ENCODE measurements at regions not wholly inside any gene's neighbourhood (a gene's known extent, or its start where the extent isn't known, plus 50 kb on each side); places are given as distances from the start of the nearest gene placed in this dataset.
"Not testable (repeated sequence)": the region's sequence is repeated elsewhere in the genome, so short reads cannot be mapped to it uniquely, and the experiment has no call there.

DNA sequence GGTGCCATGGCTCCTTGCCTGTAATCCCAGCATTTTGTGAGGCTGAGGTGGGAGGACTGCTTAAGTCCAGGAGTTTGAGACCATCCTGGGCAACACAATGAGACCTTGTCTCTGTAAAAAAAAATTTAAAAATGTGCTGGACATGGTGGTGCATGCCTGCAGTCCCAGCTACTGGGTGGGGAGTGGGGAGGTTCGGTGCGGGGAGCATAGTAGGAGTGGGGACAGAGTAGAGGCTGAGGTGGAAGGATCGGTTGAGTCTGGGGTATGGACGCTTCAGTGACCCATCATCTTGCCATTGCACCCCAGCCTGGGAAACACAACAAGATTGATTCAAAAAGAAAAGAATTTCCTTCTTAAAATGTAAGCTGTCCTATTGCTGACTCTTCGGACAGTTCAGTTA lies 1490.0 kb upstream of the GBE1 start:
- TF ChIP-seq ZNF274 (IDR thresholded peaks at IDR 0.05; ENCODE audit: low read depth, low read length): no peak
- H3K4me3 ChIP-seq (ENCODE audit: low read length): no peak overlapping the region

- TF ChIP-seq ZNF274 (IDR thresholded peaks at IDR 0.05; ENCODE audit: low read depth, low read length): no peak
- H3K4me3 ChIP-seq (ENCODE audit: low read length): no peak overlapping the region
Observed at GRCh38 chr3:83250613-83251012, 1489.2 kb upstream of the GBE1 start.

DNA sequence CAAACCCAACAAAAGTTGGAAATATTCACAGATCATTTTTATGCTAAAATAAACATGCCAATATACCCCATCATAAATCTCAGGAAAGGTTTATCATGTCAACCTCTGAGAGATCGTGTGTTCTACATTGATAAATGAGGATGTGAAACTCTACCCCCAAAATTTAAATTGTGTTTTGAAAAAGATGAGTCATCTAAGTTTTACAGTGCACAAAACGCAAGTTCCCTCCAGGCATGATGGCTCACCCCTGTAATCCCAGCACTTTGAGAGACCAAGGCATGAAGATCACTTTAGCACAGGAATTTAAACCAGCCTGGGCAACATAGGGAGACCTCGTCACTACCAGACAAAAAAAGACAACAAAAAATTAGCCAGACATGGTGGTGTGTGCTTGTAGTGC lies 1487.0 kb upstream of the GBE1 start:
- TF ChIP-seq ZNF274 (IDR thresholded peaks at IDR 0.05; ENCODE audit: low read depth, low read length): no peak
- H3K4me3 ChIP-seq (ENCODE audit: low read length): no peak overlapping the region

DNA sequence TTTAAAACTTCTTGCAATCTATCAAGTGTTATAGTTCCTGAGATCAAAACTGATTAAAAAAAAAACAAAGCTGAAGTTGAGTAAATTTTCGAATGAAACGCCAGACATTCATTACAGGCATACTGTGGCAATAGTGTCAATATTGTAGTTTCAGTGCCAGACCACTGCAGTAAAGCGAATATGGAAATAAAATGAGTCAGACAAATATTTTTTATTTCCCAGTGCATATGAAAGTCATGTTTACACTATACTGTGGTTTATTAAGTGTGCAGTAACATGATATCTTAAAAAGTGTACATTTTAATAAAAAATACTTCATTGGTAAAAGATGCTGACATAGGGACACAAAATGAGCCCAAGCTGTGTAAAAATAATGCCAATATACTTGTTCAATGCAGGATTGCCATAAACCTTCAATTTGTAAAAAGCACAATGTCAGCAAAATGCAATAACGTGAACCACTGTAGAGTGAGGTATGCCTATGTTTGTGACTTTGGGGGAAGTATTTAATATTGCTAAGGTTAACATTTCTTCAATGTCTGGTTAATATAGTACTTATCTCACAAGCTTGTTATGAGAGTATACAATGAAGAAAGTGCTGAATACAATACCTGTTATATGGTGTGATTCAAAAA lies 1473.9 kb upstream of the GBE1 start:
- H3K4me3 ChIP-seq (ENCODE audit: low read length): no peak overlapping the region
- no peak for TF ChIP-seq ZNF274 (IDR thresholded peaks at IDR 0.05; ENCODE audit: low read depth, low read length)

DNA sequence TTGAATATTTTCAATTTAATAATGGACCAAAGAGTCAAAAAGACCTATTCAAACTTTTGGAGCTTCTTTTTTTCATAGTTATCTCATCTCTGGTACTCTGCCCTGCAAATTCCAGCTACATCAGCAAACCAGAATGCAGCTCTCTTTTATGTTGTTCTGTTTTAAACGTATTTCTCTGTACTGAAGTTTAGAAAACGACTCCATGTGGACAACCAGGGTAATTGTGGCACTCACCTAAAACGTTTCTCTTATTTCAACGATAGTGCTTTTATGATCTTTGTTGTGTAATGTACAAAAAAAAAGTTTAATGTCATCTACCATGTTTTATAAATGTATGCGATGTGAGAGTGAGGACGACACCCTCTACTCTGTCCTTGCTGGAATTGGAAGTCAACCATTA lies 1472.3 kb upstream of the GBE1 start:
- H3K4me3 ChIP-seq (ENCODE audit: low read length): no peak overlapping the region
- no peak for TF ChIP-seq ZNF274 (IDR thresholded peaks at IDR 0.05; ENCODE audit: low read depth, low read length)

DNA sequence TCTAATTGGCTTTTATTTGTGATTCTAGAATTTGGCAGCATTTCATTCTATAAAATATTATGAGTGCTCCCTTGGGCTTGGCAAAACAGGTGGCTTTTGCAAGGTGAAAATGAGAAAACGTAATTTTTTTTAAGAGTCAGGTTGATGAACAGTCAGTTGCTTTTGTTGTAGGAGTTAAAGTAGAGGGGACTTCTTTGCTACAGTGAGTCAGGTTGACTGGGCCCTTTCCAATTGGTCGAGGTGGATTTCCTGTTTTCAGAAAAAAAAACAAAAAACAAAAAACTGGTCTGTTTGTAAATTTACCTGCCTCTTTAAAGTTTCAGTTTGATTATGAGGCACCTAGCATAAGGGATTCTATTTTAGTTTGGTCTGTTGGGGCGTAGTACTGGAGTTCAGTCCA lies 1469.4 kb upstream of the GBE1 start:
- no peak for TF ChIP-seq ZNF274 (IDR thresholded peaks at IDR 0.05; ENCODE audit: low read depth, low read length)
- H3K4me3 ChIP-seq (ENCODE audit: low read length): no peak overlapping the region

DNA sequence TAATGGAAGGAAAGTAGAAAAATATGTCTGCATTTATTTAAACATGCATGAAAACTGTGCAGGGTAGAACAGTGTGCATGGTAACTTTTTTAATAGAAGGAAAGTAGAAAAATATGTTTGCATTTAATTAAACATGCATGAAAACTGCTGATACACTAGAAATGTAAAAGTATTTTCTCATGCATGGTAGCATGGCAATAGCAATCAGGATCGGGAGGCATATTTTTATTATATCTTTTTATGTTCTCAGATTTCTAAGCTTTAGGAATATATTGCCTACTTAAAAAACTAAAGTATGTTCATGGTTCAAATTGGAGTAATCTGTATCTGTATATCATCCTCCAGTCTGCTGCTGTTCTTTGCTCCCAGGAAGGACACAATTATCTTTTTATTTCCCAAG lies 1468.9 kb upstream of the GBE1 start:
- no peak for TF ChIP-seq ZNF274 (IDR thresholded peaks at IDR 0.05; ENCODE audit: low read depth, low read length)
- no peak overlapping the region for H3K4me3 ChIP-seq (ENCODE audit: low read length)

DNA sequence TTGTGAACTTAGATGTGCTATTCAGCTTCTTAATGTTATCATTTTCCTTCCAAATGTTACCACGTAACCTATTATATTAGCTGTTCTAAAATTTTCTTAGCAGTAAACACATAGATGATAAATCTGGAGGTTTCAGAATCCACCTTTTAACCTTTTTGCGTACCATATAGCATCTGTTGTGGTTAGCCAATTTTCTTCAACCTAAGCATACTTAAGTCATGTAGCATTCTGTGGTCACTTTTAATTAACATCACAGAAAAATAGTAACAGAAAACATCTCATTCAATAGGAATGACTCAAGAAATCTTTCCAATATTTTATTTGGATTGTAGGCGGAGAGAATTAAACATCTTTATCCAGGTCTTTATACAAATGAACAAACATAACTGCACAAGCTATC lies 1465.3 kb upstream of the GBE1 start:
- H3K4me3 ChIP-seq (ENCODE audit: low read length): no peak overlapping the region

GRCh38 chr3:83224101-83224868 lies 1462.8 kb upstream of the GBE1 start:
- no peak for TF ChIP-seq ZNF274 (IDR thresholded peaks at IDR 0.05; ENCODE audit: low read depth, low read length)
- no peak overlapping the region for H3K4me3 ChIP-seq (ENCODE audit: low read length)

More for the DNA sequence above, 1465.3 kb upstream of the GBE1 start:
- TF ChIP-seq ZNF274 (IDR thresholded peaks at IDR 0.05; ENCODE audit: low read depth, low read length): no peak

- no peak overlapping the region for H3K4me3 ChIP-seq (ENCODE audit: low read length)
- no peak for TF ChIP-seq ZNF274 (IDR thresholded peaks at IDR 0.05; ENCODE audit: low read depth, low read length)
Observed at GRCh38 chr3:83218383-83219200, 1457.1 kb upstream of the GBE1 start.

GRCh38 chr3:83217595-83218118 lies 1456.2 kb upstream of the GBE1 start:
- H3K4me3 ChIP-seq (ENCODE audit: low read length): not testable (repeated sequence)

GRCh38 chr3:83216919-83217594 lies 1455.6 kb upstream of the GBE1 start:
- no peak overlapping the region for H3K4me3 ChIP-seq (ENCODE audit: low read length)
- TF ChIP-seq ZNF274 (IDR thresholded peaks at IDR 0.05; ENCODE audit: low read depth, low read length): no peak

DNA sequence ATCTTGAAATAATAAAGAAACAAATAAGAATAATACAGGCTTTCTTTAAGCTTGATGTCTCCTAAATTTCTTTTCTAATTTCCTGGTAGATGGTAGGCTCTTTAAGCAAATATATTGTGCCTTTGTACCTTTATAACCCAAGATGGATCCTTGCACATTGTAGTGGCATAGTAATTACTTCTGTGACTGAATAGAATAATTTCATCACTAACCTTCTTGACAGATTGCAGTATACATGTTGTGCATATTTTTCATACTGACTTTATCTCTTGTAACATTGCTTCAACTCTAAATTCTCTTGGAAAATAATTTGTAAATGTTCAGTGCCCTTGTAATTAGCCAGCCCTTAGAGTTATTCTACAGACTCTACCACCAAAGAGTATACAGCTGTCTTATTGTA lies 1433.8 kb upstream of the GBE1 start:
- no peak overlapping the region for H3K4me3 ChIP-seq (ENCODE audit: low read length)
- TF ChIP-seq ZNF274 (IDR thresholded peaks at IDR 0.05; ENCODE audit: low read depth, low read length): no peak

DNA sequence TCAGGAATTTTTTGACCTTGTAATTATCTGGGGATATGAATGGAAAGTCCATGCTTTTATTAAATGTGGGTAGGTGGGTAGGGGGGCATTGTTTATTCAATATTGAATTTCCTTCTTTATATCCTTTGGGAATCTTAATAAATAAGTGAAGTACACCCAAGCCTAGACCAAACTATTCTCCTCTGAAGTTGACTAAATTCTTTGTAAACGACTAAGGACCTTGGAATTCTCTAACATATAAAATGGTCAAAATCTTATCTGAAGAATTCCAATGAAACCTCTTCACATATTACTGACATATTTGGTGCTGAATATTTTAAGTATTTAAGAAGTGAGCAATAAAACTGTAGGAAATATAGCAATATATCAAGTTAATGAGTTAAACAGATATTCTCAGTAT lies 1432.1 kb upstream of the GBE1 start:
- no peak overlapping the region for H3K4me3 ChIP-seq (ENCODE audit: low read length)
- TF ChIP-seq ZNF274 (IDR thresholded peaks at IDR 0.05; ENCODE audit: low read depth, low read length): no peak
